ENCODE measurements at regions not wholly inside any gene's neighbourhood (a gene's known extent, or its start where the extent isn't known, plus 50 kb on each side); places are given as distances from the start of the nearest gene placed in this dataset.

DNA sequence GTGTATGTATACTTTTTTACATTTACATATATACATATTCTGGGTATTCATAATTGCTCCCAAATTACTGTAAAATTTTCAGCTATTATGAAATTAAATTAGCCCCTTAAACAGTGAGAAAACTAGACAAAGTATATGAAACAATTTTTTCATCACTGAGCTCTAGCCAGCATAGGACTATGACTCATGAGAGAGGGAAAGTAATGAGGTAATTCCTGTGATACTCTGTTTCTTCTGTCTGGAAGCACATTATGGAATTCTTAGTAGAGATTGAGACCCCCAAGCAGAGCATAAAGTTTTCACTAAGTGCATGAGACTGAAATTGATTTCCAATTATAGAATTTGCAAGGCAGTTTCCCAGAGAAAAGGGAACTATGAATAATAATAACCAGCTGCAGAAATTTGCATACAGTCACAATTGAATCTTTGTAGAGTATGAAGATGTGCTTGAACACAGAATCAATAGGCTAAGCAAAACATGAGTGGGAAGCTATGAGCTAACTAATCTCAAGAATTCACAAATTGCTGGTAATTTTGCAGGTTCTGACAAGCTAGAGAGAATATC lies 779.3 kb downstream of the ARAP2 start:
- no peak for DNase-seq (ENCODE audit: extremely low read depth in 1 of 11, low read depth in 9 of 11, low spot score in 4 of 11)

DNA sequence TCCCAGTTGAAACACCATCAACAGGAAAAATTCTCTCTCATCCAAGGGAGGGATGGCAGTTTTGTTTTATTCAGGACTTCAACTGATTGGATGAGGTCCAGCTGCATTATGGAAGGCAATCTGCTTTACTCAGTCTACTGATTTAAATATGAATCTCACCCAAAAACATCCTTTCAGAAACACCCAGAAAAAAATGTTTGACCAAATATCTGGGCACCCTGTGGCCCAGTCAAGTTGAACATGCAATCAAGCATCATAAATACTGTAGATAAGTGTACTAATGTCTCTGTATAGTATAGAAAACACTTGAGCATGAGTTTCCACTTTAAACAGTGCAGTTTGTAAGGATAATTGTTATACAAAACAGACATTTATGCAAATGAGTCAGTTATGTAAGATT lies 753.2 kb downstream of the ARAP2 start:
- DNase-seq (ENCODE audit: extremely low read depth in 1 of 11, low read depth in 9 of 11, low spot score in 4 of 11) = no peak

DNA sequence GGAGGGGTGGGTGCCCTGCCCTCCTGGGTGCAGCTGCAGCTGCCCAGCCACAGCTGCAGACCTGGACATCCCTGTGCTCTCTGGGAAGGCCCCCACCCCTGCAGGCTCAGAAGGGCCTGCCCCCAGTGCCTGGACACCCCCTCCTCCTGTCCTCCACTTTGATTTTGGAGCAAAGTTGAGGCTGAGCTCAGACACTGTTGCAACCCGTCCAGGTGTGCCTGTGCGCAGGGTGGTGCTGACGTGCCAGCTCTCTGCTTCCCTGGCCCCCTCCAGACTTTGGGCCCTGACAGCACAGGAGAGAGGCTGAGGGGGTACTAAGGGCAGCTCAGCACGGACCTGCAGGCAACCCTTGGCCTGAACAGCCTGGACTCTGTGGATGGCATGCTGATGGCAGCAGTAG lies 750.3 kb downstream of the ARAP2 start:
- DNase-seq (ENCODE audit: extremely low read depth in 1 of 11, low read depth in 9 of 11, low spot score in 4 of 11) = no peak

DNA sequence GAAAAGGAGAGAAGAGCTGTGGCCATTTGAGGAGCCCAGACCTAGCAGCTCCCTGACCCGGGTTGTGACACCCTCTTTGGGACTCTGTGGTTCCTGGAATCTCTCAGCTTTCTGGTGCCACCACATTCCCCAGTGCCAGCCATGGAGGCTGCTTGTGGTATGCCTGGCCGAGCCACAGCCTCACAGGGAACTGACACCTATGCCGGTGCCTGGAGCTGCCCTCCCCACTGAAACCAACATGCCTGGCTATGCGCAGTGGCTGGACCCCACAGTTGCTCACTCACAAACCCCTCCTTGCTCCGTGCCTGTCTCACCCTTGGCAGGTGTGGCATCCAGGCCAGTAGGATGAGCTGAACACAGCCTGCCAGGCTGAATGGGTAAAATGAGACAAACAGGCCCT lies 749.4 kb downstream of the ARAP2 start:
- no peak for DNase-seq (ENCODE audit: extremely low read depth in 1 of 11, low read depth in 9 of 11, low spot score in 4 of 11)

DNA sequence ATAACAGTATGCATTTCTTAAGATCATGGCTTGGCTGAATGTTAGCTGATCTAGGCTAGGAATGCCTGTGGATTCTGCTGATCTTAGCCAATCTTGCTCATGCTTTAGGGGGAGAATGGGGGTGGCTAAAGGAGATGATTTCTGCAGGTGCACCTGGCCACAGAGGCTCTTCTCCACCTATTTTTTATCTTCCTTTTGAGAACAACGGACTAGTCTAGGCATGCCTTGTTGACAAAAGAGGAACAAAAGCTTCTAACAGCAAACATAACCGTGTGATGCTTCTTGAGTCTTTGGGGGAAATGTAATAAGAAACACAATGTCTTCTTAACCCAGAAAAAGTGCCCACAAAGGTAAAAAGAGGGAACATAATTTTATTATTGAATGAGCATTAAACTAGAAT lies 743.5 kb downstream of the ARAP2 start:
- no peak for DNase-seq (ENCODE audit: extremely low read depth in 1 of 11, low read depth in 9 of 11, low spot score in 4 of 11)

DNA sequence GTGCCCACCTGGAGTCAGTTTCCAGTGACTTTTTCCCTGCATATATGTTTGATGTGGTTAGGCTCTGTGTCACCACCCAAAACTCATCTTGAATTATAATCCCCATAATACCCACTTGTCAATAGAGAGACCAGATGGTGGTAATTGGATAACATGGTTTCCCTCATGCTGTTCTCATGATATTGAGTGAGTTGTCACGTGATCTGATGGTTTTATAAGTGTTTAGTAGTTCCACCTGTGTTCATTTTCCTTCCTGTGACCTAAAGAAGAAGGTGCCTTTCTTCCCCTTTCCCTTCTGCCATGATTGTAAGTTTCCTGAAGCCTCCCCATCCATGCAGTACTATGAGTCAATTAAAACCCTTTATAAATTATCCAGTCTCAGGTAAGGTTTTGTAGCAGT lies 740.9 kb downstream of the ARAP2 start:
- DNase-seq (ENCODE audit: extremely low read depth in 1 of 11, low read depth in 9 of 11, low spot score in 4 of 11) = no peak

DNA sequence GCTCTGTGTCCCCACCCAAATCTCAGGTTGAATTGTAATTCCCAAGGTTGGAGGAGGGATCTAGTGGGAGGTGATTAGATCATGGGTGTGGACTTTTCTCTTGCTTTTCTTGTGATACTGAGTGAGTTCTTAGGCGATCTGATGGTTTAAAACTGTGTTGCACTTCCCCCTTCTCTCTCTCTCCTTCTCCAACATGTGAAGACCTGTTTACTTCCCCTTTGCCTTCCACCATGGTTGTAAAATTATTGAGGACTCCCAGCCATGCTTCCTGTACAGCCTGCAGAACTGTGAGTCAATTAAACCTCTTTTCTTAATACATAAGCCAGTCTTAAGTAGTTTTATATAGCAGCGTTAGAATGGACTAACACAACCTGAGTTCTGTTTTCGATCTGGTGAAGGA lies 738.2 kb downstream of the ARAP2 start:
- no peak for DNase-seq (ENCODE audit: extremely low read depth in 1 of 11, low read depth in 9 of 11, low spot score in 4 of 11)

DNA sequence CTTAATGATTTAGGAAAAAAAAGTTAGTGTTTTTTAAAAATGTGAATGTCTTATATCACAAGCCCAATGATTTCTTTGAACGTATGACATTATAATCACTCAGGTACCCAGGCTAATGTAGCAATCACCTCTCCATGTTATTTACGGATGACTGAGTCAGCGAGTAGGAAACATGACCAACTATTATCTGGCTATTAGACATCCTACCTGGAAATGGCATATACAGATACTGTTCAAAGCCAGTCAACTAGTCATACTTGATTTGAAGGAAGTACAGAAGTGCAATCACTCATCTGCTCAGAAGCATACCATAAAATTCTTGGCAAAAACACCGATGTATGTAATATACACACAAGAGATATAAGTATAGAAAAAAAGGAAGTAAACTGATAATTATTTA lies 732.5 kb downstream of the ARAP2 start:
- DNase-seq (ENCODE audit: extremely low read depth in 1 of 11, low read depth in 9 of 11, low spot score in 4 of 11) = no peak

DNA sequence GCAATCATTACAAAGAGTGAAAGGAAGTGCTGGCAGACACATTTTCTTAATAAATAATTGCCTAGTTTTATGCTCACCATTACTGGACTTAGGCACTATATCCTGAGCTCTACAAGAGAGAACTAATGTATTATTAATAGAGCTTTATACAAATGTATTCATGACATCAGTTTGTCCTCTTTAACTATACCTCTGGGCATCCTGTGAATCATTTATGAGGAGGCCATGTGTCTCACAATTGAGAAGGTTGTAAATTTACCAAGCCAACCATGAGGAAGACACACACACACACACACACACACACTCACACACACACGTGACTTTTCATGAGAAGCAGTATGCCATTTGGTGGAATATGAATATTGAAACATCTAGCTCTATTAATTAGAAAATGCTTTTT lies 728.2 kb downstream of the ARAP2 start:
- peak in 6 of 11 donors; percentile 1 to 22 (median 6) for DNase-seq (ENCODE audit: extremely low read depth in 1 of 11, low read depth in 9 of 11, low spot score in 4 of 11)

DNA sequence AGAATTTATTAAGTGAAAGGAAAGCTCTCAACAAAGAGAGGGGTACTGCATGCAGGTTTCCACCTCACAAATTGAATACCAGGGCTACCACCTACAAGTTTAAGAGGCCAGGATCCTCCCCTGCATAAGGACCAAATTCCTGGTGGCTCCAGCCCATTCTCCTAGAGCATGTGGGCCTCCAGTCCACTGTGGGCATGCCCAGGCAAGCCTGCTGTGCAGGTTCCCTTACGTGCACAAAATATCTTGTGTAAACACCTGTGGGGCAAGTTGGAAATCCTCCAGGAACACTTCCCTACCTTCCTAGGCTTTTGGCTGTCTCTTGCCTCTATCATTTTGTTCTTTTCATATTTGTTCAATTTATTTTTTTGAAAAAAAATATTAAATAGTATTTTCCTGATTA lies 724.3 kb downstream of the ARAP2 start:
- no peak for DNase-seq (ENCODE audit: extremely low read depth in 1 of 11, low read depth in 9 of 11, low spot score in 4 of 11)

DNA sequence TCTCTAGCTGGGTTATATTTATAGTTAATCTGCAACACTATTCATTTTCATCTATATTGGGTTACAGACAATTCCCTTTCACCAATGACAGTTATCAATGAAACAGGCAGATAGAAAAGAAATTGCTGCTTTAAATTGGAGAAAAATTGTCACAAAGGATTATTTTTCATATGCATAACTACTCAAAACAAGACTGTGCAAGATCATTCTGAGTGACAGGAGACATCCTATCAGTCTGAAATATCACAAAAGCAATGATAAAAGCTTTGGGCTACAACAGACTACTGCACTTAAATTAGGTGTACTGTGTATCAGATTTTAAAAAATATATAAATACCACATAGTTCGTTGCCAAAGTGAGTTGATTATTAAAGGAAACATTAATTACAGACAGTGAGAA lies 722.6 kb downstream of the ARAP2 start:
- no peak for DNase-seq (ENCODE audit: extremely low read depth in 1 of 11, low read depth in 9 of 11, low spot score in 4 of 11)

DNA sequence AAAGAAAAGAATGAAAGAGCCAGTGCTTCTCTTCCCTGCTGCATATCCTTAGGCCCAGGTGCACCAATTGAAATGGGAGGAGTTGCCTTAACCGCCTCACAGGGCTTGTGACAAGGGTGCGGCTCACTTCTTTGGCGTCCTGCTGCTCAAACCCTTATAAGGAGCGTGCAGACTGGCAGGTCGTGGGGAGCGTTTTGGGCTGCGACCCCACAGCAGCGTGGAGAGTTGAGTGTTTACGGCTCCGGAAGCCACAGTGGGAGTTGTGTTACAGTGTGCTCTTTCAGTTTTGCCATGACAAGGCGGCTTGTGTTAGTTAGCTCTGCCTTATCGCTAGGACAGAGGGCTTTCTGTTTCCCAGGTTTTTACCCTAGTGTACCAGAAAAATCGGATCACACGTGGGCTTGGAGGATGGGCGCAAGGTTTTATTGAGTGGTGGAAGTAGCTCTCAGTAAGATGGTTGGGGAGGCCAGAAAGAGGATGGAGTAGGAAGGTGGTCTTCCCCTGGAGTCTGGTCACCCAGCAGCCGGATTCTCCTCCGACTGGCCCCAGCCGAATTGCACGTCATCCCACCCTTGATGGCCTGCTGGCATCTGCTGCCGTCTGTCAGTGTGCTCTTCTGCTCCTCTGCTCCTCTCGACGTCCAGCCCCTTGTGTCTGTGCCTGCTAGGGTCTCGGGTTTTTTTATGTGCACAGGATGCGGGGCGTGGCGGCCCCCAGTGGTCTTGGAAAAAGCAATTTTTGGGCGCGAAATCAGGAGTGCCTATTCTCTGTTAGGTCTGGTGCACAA lies 718.9 kb downstream of the ARAP2 start:
- no peak for DNase-seq (ENCODE audit: extremely low read depth in 1 of 11, low read depth in 9 of 11, low spot score in 4 of 11)

DNA sequence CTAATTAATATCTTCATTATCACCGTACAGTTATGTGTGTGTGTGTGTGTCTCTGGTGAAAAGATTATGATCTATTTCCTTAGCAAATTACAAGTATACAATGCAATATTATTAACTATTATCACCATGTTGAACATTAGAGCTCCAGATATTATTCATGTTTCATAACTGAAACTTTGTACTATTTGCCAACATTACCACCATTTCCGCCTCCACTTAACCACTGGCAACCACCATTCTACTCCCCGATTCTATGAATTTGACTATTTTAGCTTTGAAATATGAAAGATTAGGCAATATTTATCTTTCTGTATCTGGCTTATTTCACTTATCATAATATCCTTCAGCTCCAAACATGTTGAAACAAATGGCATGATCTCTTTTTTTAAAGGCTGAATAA lies 717.9 kb downstream of the ARAP2 start:
- DNase-seq (ENCODE audit: extremely low read depth in 1 of 11, low read depth in 9 of 11, low spot score in 4 of 11) = no peak

DNA sequence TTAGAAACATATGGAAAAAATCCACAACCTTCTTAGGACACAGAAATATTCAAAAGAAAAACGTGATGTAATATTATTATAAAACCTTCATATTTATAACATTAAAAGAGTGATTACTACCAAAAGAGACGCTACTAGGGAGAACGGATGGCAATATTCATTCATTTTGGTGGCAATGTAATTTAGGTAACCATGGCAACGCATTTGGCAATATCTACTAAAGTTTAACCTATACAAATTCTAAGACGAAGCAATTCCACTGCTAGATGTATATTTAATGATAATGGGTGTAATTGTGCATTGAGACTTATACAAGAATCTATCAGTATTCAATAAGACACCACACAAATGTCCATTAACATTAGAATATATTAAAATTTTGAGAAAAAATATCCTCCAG lies 709.4 kb downstream of the ARAP2 start:
- DNase-seq (ENCODE audit: extremely low read depth in 1 of 11, low read depth in 9 of 11, low spot score in 4 of 11) = no peak

DNA sequence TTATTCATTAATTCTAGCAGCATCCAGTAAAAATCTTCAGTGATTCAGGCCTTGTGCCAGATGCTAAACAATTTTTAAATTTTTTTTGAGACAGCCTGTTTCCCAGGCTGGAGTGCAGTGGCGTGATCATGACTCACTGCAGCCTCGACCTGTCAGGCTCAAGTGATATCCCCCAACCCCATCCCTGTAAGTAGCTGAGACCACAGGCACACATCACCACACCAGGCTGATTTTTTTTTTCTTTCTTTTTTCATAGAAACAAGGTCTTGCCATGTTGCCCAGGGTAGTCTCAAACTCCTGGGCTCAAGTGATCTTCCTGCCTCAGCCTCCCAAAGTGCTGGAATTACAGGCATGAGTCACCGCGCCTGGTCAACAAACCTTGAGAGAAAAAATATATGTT lies 705.5 kb downstream of the ARAP2 start:
- DNase-seq (ENCODE audit: extremely low read depth in 1 of 11, low read depth in 9 of 11, low spot score in 4 of 11) = no peak

DNA sequence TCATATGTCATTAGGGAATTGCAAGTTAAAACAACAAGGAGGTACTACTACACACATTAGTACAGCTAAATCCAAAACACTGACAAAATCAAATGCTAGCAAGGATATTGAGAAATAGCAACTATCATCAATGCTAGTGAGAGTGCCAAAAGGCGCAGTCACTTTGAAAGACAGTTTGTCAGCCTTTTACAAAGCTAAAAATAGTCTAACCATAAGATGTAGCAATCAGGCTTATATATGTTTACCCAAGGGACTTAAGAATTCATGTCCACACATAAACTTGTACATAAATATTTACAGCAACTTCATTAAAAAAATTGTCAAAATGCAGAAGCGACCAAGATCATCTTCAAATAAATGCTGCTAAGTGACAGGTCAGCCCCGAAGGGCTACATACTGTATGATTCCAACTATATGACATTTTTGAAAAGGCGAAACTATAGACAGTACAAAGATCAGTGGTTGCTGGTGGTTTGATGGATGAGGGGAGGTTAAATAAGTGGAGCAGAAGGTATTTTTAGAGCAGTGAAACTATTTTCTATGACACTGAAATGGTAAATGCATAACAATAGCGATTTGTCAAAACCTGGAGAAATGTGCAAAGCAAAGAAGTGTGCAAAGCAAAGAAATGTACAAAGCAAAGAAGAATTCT lies 704.8 kb downstream of the ARAP2 start:
- DNase-seq (ENCODE audit: extremely low read depth in 1 of 11, low read depth in 9 of 11, low spot score in 4 of 11) = no peak

DNA sequence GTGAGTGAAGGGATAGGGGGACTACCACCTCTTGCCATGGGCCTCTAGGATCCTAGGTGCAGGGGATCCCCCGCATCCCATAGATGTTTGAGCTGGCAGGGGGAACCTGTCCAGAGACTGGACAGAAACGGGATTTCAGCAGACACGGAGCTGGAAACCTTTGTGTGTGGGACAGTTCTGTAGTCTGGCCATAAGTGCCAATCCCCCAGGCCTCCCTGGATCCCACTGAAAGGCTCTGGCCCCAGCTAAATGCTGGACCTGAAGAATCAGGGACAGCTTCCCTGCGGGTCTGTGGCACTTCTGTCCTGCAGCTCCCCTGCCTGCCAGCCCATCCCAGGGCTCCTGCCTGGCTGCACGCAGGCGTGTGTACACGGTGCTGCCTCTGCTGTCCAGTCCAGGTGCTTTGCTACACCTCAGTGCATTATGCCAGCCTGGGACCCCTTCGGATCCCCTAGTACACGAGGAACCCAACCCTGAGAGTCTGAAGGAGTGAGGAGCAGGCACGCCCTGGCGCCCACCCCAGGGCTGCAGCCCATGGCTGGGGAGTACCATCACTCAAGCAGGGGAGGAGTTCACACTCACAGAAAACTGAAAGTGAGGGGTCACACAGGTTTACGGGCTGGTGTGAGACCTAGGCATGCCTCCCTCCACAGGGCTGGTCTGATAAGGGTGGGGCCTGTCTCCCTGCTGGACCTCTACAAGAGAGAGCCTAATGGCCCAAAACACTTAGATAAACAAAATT lies 703.0 kb downstream of the ARAP2 start:
- DNase-seq (ENCODE audit: extremely low read depth in 1 of 11, low read depth in 9 of 11, low spot score in 4 of 11) = no peak

DNA sequence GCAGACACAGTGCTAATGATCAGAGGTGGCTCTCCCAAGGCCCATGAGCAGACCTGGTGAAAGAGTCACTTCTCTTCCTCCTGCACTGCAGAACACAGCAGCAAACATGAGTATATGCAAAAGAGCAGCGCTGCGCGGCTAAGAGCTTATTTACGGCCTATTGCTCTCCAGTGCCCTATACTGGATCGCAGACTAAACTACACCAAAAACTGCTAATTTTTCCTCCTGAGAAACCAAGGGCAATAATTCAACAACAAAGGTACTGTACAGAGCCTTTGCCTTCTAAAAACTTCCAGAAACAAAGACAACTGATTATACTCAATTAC lies 702.5 kb downstream of the ARAP2 start:
- no peak for DNase-seq (ENCODE audit: extremely low read depth in 1 of 11, low read depth in 9 of 11, low spot score in 4 of 11)

DNA sequence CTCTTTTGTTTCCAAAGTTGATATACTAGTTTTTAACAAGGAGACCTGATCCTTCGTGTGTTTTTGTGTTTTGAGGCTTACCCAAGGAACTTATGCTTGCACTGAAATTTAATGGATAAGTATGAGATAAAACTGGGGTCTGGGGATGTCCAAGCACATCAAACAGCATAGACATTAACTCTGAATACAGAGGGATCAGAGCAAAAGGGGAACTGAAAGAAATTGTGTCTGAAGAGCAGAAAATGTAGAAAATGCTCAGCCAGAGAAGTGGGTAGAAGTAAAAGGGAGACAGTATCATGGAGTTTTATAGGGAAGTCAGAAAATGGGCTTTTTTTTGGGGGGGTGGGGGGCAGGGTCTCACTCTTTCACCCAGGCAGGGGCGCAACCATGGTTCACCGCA lies 695.4 kb downstream of the ARAP2 start:
- DNase-seq (ENCODE audit: extremely low read depth in 1 of 11, low read depth in 9 of 11, low spot score in 4 of 11) = no peak

DNA sequence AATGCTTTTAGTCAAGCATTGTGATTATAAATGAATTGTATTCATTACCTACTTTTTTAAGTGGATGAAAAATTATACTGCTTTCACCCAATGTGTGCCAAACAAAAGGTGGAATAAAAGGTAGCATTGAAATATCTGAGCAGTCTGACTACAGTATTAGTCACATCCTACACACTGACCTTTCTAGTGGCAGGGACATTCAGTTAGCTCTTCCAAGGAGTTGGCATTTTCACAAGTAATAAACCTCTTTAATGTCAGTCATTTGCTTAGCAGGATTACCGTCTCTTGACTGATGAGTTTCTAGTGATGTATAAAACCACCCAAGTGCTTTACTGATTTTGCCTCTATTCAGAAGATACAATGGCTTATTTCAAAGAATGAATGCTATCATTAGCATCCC lies 687.9 kb downstream of the ARAP2 start:
- DNase-seq (ENCODE audit: extremely low read depth in 1 of 11, low read depth in 9 of 11, low spot score in 4 of 11) = no peak
